ENCODE measurements at regions not wholly inside any gene's neighbourhood (a gene's known extent, or its start where the extent isn't known, plus 50 kb on each side); places are given as distances from the start of the nearest gene placed in this dataset.

GRCh38 chr3:178203165-178203564, 333.1 kb upstream of the KCNMB2 start:
- no peaks in the 10 kb centered on the region for H4K20me1 ChIP-seq (ENCODE audit: control insufficient read depth, insufficient read depth, low read length, poor library complexity, severe bottlenecking)
- intact Hi-C loops (cut with micrococcal nuclease) = no loop called here
- CTCF ChIA-PET = no interaction called here

GRCh38 chr3:178203650-178204049, 332.6 kb upstream of the KCNMB2 start:
- TF ChIP-seq EZH2 (IDR thresholded peaks at IDR 0.05; ENCODE audit: borderline replicate concordance, insufficient read depth, low read depth, low read length, poor library complexity, severe bottlenecking) (no peak), CTCF (IDR thresholded peaks at IDR 0.05) (no peak)
- Histone ChIP-seq H3K27ac (ENCODE audit: low read length in 2 of 2) (no peak overlapping the region), H3K4me2 (replicated peaks; ENCODE audit: low read depth, low read length, poor library complexity, severe bottlenecking) (no peak overlapping the region), H3K9me3 (ENCODE audit: control extremely low read depth in 1 of 3, control insufficient read depth in 2 of 3, insufficient read depth in 1 of 3, low read length in 2 of 3) (no peaks in the 10 kb centered on the region), H3K4me1 (ENCODE audit: control insufficient read depth in 2 of 2, insufficient read depth in 2 of 2, low read length in 2 of 2) (no peaks in the 10 kb centered on the region), H3K4me3 (ENCODE audit: control extremely low read depth in 1 of 5, extremely low read depth in 1 of 5, insufficient read depth in 1 of 5, low read depth in 2 of 5, low read length in 4 of 5) (no peak overlapping the region), H3K79me2 (ENCODE audit: control insufficient read depth, insufficient read depth, low read length) (no peaks in the 10 kb centered on the region), H3K36me3 (replicated peaks in 1 of 2; ENCODE audit: control extremely low read depth in 1 of 2, control insufficient read depth in 1 of 2, extremely low read depth in 1 of 2, insufficient read depth in 2 of 2, low read length in 1 of 2) (no peaks in the 10 kb centered on the region), H3K9ac (ENCODE audit: low read length) (no peak overlapping the region), H2AFZ (ENCODE audit: insufficient read depth, low read depth, low read length, poor library complexity, severe bottlenecking) (no peak overlapping the region), H3K27me3 (replicated peaks in 1 of 4; ENCODE audit: control extremely low read depth in 1 of 4, control insufficient read depth in 3 of 4, insufficient read depth in 4 of 4, low read length in 3 of 4) (no peaks in the 10 kb centered on the region), H4K20me1 (ENCODE audit: control insufficient read depth, insufficient read depth, low read length, poor library complexity, severe bottlenecking) (no peaks in the 10 kb centered on the region)
- CTCF ChIA-PET = no interaction called here
- DNase-seq (no peak), ATAC-seq (ENCODE audit: low read depth) (no peak)
- Mint-ChIP-seq H3K4me3 (no peak overlapping the region), H3K27me3 (no peaks in the 10 kb centered on the region), H3K9me3 (ENCODE audit: insufficient read depth) (no peaks in the 10 kb centered on the region), H3K27ac (no peak overlapping the region), H3K4me1 (no peaks in the 10 kb centered on the region)
- intact Hi-C loops (cut with micrococcal nuclease) = no loop called here
- WGBS (ENCODE audit: insufficient coverage) = no CpG with 5 or more reads among the region's 2 CpGs
- POLR2A ChIA-PET = no interaction called here

More at GRCh38 chr3:178203165-178203564, 333.1 kb upstream of the KCNMB2 start:
- no peak overlapping the region for H3K27ac Mint-ChIP-seq
- no peak overlapping the region for H3K4me2 ChIP-seq (replicated peaks; ENCODE audit: low read depth, low read length, poor library complexity, severe bottlenecking)
- TF ChIP-seq EZH2 (IDR thresholded peaks at IDR 0.05; ENCODE audit: borderline replicate concordance, insufficient read depth, low read depth, low read length, poor library complexity, severe bottlenecking) = no peak
- TF ChIP-seq CTCF (IDR thresholded peaks at IDR 0.05) = no peak
- H3K4me1 ChIP-seq (ENCODE audit: control insufficient read depth in 2 of 2, insufficient read depth in 2 of 2, low read length in 2 of 2) = no peaks in the 10 kb centered on the region
- H3K4me3 ChIP-seq (ENCODE audit: control extremely low read depth in 1 of 5, extremely low read depth in 1 of 5, insufficient read depth in 1 of 5, low read depth in 2 of 5, low read length in 4 of 5) = no peak overlapping the region
- H3K79me2 ChIP-seq (ENCODE audit: control insufficient read depth, insufficient read depth, low read length) = no peaks in the 10 kb centered on the region
- no CpG with 5 or more reads among the region's 2 CpGs for whole genome bisulfite sequencing (ENCODE audit: insufficient coverage)
- no peak overlapping the region for H2AFZ ChIP-seq (ENCODE audit: insufficient read depth, low read depth, low read length, poor library complexity, severe bottlenecking)
- H3K4me1 Mint-ChIP-seq = no peaks in the 10 kb centered on the region
- H3K4me3 Mint-ChIP-seq = no peak overlapping the region
- POLR2A ChIA-PET = no interaction called here
- H3K27ac ChIP-seq (ENCODE audit: low read length in 2 of 2) = no peak overlapping the region
- no peaks in the 10 kb centered on the region for H3K27me3 Mint-ChIP-seq
- H3K9me3 Mint-ChIP-seq (ENCODE audit: insufficient read depth) = no peaks in the 10 kb centered on the region
- H3K36me3 ChIP-seq (replicated peaks in 1 of 2; ENCODE audit: control extremely low read depth in 1 of 2, control insufficient read depth in 1 of 2, extremely low read depth in 1 of 2, insufficient read depth in 2 of 2, low read length in 1 of 2) = no peaks in the 10 kb centered on the region
- DNase-seq (no peak), ATAC-seq (ENCODE audit: low read depth) (no peak)
- no peak overlapping the region for H3K9ac ChIP-seq (ENCODE audit: low read length)
- H3K27me3 ChIP-seq (replicated peaks in 1 of 4; ENCODE audit: control extremely low read depth in 1 of 4, control insufficient read depth in 3 of 4, insufficient read depth in 4 of 4, low read length in 3 of 4) = no peaks in the 10 kb centered on the region
- H3K9me3 ChIP-seq (ENCODE audit: control extremely low read depth in 1 of 3, control insufficient read depth in 2 of 3, insufficient read depth in 1 of 3, low read length in 2 of 3) = no peaks in the 10 kb centered on the region
